HG02870 (cell line): ENCODE measurements at regions not wholly inside any gene's neighbourhood (a gene's known extent, or its start where the extent isn't known, plus 50 kb on each side); places are given as distances from the start of the nearest gene placed in this dataset.

ENCODE experiments used
- ATAC-seq: cut with Tn5 transposase; IDR thresholded peaks from one replicate; pipeline ENCODE4 v1.9.1; 2021; ENCODE audit warnings: mild to moderate bottlenecking, moderate library complexity; ENCODE audit not compliant: unreplicated experiment

- no peak for ATAC-seq
Measured at GRCh38 chr5:103463261-103463660, 99.3 kb downstream of the NUDT12 start.

- ATAC-seq = no peak
Measured at GRCh38 chr5:103461243-103461642, 101.3 kb downstream of the NUDT12 start.

- ATAC-seq = peak; percentile 64
Measured at GRCh38 chr5:103458497-103459040, 104.0 kb downstream of the NUDT12 start.

- ATAC-seq = no peak
Measured at GRCh38 chr5:103456476-103456875, 106.1 kb downstream of the NUDT12 start.

GRCh38 chr5:103455796-103456195 is 106.8 kb downstream of the NUDT12 start:
- no peak for ATAC-seq

GRCh38 chr5:103454770-103455169 is 107.8 kb downstream of the NUDT12 start:
- no peak for ATAC-seq

- no peak for ATAC-seq
Measured at GRCh38 chr5:103452666-103453065, 109.9 kb downstream of the NUDT12 start.

- ATAC-seq = no peak
Measured at GRCh38 chr5:103452089-103452488, 110.5 kb downstream of the NUDT12 start.

GRCh38 chr5:103451261-103451660 is 111.3 kb downstream of the NUDT12 start:
- no peak for ATAC-seq

GRCh38 chr5:103450333-103451061 is 112.1 kb downstream of the NUDT12 start:
- ATAC-seq = no peak

- no peak for ATAC-seq
Measured at GRCh38 chr5:103446813-103447212, 115.8 kb downstream of the NUDT12 start.

- no peak for ATAC-seq
Measured at GRCh38 chr5:103445426-103446035, 117.1 kb downstream of the NUDT12 start.

GRCh38 chr5:103444333-103445038 is 118.1 kb downstream of the NUDT12 start:
- peak; percentile 60 for ATAC-seq

GRCh38 chr5:103442750-103443149 is 119.8 kb downstream of the NUDT12 start:
- ATAC-seq = no peak

- ATAC-seq = no peak
Measured at GRCh38 chr5:103441523-103441922, 121.1 kb downstream of the NUDT12 start.

GRCh38 chr5:103439007-103439406 is 123.6 kb downstream of the NUDT12 start:
- no peak for ATAC-seq

- no peak for ATAC-seq
Measured at GRCh38 chr5:103436656-103437055, 125.9 kb downstream of the NUDT12 start.

- no peak for ATAC-seq
Measured at GRCh38 chr5:103436112-103436511, 126.5 kb downstream of the NUDT12 start.

GRCh38 chr5:103435136-103435889 is 127.3 kb downstream of the NUDT12 start:
- ATAC-seq = no peak

GRCh38 chr5:103434057-103434456 is 128.5 kb downstream of the NUDT12 start:
- no peak for ATAC-seq

- no peak for ATAC-seq
Measured at GRCh38 chr5:103433211-103433610, 129.4 kb downstream of the NUDT12 start.
